D341Med (cell line): ENCODE measurements at regions not wholly inside any gene's neighbourhood (a gene's known extent, or its start where the extent isn't known, plus 50 kb on each side); places are given as distances from the start of the nearest gene placed in this dataset.

Experiments
- DNase-seq: peaks from one replicate; pipeline ENCODE4 v3.0.0; 2012; ENCODE audit warnings: low spot score

GRCh38 chr15:95872366-95872771 lies 458.1 kb upstream of the NR2F2 start:
- DNase-seq = no peak

GRCh38 chr15:95874637-95875036 lies 455.9 kb upstream of the NR2F2 start:
- no peak for DNase-seq

- no peak for DNase-seq
Observed at GRCh38 chr15:95875121-95875643, 455.3 kb upstream of the NR2F2 start.

GRCh38 chr15:95880031-95880570 lies 450.4 kb upstream of the NR2F2 start:
- DNase-seq = no peak

- no peak for DNase-seq
Observed at GRCh38 chr15:95880630-95881029, 449.9 kb upstream of the NR2F2 start.

GRCh38 chr15:95883064-95883463 lies 447.4 kb upstream of the NR2F2 start:
- no peak for DNase-seq

- no peak for DNase-seq
Observed at GRCh38 chr15:95884276-95884675, 446.2 kb upstream of the NR2F2 start.

- DNase-seq = no peak
Observed at GRCh38 chr15:95887666-95888390, 442.7 kb upstream of the NR2F2 start.

- no peak for DNase-seq
Observed at GRCh38 chr15:95888762-95889161, 441.7 kb upstream of the NR2F2 start.

- no peak for DNase-seq
Observed at GRCh38 chr15:95894407-95894956, 436.0 kb upstream of the NR2F2 start.

GRCh38 chr15:95895508-95895907 lies 435.0 kb upstream of the NR2F2 start:
- DNase-seq = no peak

- DNase-seq = no peak
Observed at GRCh38 chr15:95897651-95898050, 432.8 kb upstream of the NR2F2 start.

GRCh38 chr15:95898761-95899160 lies 431.7 kb upstream of the NR2F2 start:
- no peak for DNase-seq

GRCh38 chr15:95901271-95901670 lies 429.2 kb upstream of the NR2F2 start:
- DNase-seq = no peak

- DNase-seq = no peak
Observed at GRCh38 chr15:95902606-95903005, 427.9 kb upstream of the NR2F2 start.

- DNase-seq = no peak
Observed at GRCh38 chr15:95903352-95903751, 427.1 kb upstream of the NR2F2 start.

GRCh38 chr15:95910643-95911212 lies 419.8 kb upstream of the NR2F2 start:
- no peak for DNase-seq

GRCh38 chr15:95911570-95912279 lies 418.8 kb upstream of the NR2F2 start:
- DNase-seq = no peak

GRCh38 chr15:95912280-95912625 lies 418.2 kb upstream of the NR2F2 start:
- no peak for DNase-seq

- no peak for DNase-seq
Observed at GRCh38 chr15:95912728-95913127, 417.8 kb upstream of the NR2F2 start.

- DNase-seq = no peak
Observed at GRCh38 chr15:95916568-95916967, 413.9 kb upstream of the NR2F2 start.

- DNase-seq = no peak
Observed at GRCh38 chr15:95918525-95918924, 412.0 kb upstream of the NR2F2 start.

- DNase-seq = no peak
Observed at GRCh38 chr15:95919460-95919859, 411.0 kb upstream of the NR2F2 start.
